GM19397 (cell line): ENCODE measurements at regions not wholly inside any gene's neighbourhood (a gene's known extent, or its start where the extent isn't known, plus 50 kb on each side); places are given as distances from the start of the nearest gene placed in this dataset.

Experiments used
- ATAC-seq: cut with Tn5 transposase; IDR thresholded peaks from one replicate; pipeline ENCODE4 v1.9.1; 2021; ENCODE audit warnings: mild to moderate bottlenecking, moderate library complexity; ENCODE audit not compliant: unreplicated experiment

- ATAC-seq, result no peak
Measured at GRCh38 chr18:53937037-53937436, 287.4 kb downstream of the MBD2 start.

GRCh38 chr18:53935803-53936202 is 288.7 kb downstream of the MBD2 start:
- ATAC-seq, result no peak

GRCh38 chr18:53935399-53935798 is 289.1 kb downstream of the MBD2 start:
- no peak for ATAC-seq

- no peak for ATAC-seq
Measured at GRCh38 chr18:53920312-53921075, 304.0 kb downstream of the MBD2 start.

GRCh38 chr18:53918091-53918490 is 306.4 kb downstream of the MBD2 start:
- no peak for ATAC-seq

GRCh38 chr18:53911200-53911599 is 313.3 kb downstream of the MBD2 start:
- no peak for ATAC-seq

GRCh38 chr18:53909668-53910067 is 314.8 kb downstream of the MBD2 start:
- ATAC-seq, result no peak

- no peak for ATAC-seq
Measured at GRCh38 chr18:53907921-53908320, 316.5 kb downstream of the MBD2 start.

- ATAC-seq, result no peak
Measured at GRCh38 chr18:53906681-53907080, 317.8 kb downstream of the MBD2 start.

GRCh38 chr18:53894675-53895442 is 329.6 kb downstream of the MBD2 start:
- ATAC-seq, result no peak

GRCh38 chr18:53887447-53887846 is 337.0 kb downstream of the MBD2 start:
- ATAC-seq, result no peak

- ATAC-seq, result no peak
Measured at GRCh38 chr18:53886058-53886457, 338.4 kb downstream of the MBD2 start.

GRCh38 chr18:53883771-53884170 is 340.7 kb downstream of the MBD2 start:
- no peak for ATAC-seq

GRCh38 chr18:53874103-53874502 is 350.4 kb downstream of the MBD2 start:
- no peak for ATAC-seq

- no peak for ATAC-seq
Measured at GRCh38 chr18:53864770-53865169, 359.7 kb downstream of the MBD2 start.

- ATAC-seq, result no peak
Measured at GRCh38 chr18:53862921-53863320, 361.5 kb downstream of the MBD2 start.

- no peak for ATAC-seq
Measured at GRCh38 chr18:53861185-53861584, 363.3 kb downstream of the MBD2 start.

GRCh38 chr18:53859764-53860163 is 364.7 kb downstream of the MBD2 start:
- ATAC-seq, result no peak

- no peak for ATAC-seq
Measured at GRCh38 chr18:53850902-53851301, 373.6 kb downstream of the MBD2 start.

GRCh38 chr18:53843763-53844162 is 380.7 kb downstream of the MBD2 start:
- no peak for ATAC-seq

GRCh38 chr18:53843113-53843760 is 381.2 kb downstream of the MBD2 start:
- no peak for ATAC-seq

GRCh38 chr18:53838746-53839145 is 385.7 kb downstream of the MBD2 start:
- no peak for ATAC-seq
